ENCODE measurements at regions not wholly inside any gene's neighbourhood (a gene's known extent, or its start where the extent isn't known, plus 50 kb on each side); places are given as distances from the start of the nearest gene placed in this dataset.
A peak's percentile ranks its signal among the peaks of the same experiment; 100 is the strongest.
"Not testable (repeated sequence)": the region's sequence is repeated elsewhere in the genome, so short reads cannot be mapped to it uniquely, and the experiment has no call there.

GRCh38 chr1:244758708-244759107 lies 76.8 kb upstream of the COX20 start:
- H3K4me3 ChIP-seq (ENCODE audit: low read depth, low read length), result no peak overlapping the region
- no peak for DNase-seq (ENCODE audit: low read depth)

DNA sequence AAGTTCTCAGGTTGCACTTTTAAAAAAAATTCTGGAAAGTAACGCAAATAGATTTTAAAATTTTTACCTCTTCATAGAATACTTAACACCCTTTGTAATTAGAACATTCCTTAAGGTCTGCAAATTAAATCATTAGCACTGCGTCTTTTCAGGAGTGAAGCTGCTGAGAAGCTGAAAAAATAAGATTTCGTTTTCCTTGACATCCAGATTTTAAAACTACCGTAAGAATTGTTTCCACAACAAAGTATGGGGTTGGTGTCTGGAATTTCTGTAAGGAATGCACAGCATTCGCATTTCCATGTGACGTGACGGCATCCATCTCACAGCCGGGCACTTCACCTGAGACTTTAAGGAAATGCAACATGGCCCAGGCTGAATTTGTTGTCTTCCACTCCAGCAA lies 76.3 kb upstream of the COX20 start:
- no peak for DNase-seq (ENCODE audit: low read depth)
- H3K4me3 ChIP-seq (ENCODE audit: low read depth, low read length), result no peak overlapping the region

DNA sequence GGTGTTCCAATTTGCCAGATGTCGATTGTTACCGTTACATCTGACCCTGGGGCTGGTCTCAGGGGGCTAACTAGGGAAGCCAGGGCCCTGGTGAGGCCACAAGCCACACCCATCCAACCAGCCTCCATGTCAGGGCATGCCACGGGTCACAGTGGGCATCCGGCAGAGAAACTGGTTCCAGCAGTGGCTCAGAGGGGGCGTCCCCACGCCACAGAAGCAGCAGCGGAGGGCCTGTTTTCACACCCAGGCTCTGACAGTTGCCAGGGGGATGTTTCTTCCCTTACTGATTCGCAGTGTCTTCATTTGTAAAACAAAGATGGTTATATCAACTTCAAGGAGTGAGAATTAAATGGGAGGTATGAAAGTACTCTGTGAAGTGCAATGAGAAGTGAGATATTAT lies 75.0 kb upstream of the COX20 start:
- no peak for DNase-seq (ENCODE audit: low read depth)
- no peak overlapping the region for H3K4me3 ChIP-seq (ENCODE audit: low read depth, low read length)

DNA sequence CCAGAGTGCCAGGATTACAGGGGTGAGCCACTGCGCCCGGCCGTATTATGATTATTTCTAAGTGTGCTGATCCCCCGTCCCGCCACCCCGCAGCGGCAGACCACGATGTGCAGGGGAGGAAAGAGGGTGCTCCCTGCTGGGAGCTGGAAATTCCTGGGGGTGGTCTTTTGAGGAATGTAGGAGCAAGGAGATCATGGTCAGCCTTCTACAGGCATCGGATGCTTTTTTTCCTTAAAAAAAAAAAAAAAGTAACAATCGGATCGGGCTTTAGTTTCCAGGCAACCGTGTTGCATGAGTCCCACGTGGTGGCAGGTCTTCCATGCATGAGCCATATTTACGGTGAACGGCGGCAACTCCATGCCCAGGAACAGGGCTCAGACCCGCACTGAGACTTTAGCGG lies 74.2 kb upstream of the COX20 start:
- no peak overlapping the region for H3K4me3 ChIP-seq (ENCODE audit: low read depth, low read length)
- no peak for DNase-seq (ENCODE audit: low read depth)

GRCh38 chr1:244762629-244763028 lies 72.8 kb upstream of the COX20 start:
- no peak overlapping the region for H3K4me3 ChIP-seq (ENCODE audit: low read depth, low read length)
- no peak for DNase-seq (ENCODE audit: low read depth)

DNA sequence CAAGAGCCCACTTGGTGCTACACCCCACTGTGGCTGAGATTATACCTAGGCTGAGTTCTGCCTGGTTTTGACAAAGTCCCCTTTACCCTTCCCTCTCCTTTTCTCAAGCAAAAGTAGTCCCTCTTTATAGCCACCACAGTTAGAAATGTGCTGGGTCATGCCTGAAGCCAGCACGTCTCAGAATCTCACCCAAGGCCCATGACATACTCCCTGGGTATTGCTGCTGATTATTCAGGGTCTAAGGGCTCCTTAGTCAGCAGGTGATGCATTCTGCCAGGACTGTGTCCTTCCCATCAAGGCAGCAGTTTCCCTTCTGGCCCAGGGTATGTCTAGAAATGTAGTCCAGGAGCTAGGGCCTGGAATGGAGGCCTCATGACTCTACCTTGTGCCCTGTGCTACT lies 67.3 kb upstream of the COX20 start:
- DNase-seq (ENCODE audit: low read depth), result no peak
- no peak overlapping the region for H3K4me3 ChIP-seq (ENCODE audit: low read depth, low read length)

DNA sequence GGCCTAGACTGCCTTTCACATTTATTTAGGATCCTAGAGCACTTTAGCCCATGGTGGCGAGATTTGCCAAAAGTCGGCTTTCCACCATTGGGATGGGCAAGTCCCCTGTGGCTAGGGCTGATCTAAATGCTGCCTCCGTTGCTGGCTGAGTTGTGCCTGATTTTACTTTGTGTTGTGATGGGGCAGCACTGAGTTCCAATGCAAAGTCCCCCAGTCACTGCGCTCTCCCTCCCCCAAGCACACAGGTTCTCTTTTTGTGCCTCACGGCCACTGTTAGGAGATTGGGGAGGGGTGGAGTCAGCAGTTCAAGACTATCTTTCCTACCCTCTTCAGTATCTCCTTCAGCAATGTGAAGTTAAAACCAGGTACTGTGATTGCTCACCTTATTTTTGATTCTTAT lies 66.7 kb upstream of the COX20 start:
- no peak for DNase-seq (ENCODE audit: low read depth)
- H3K4me3 ChIP-seq (ENCODE audit: low read depth, low read length), result no peak overlapping the region

DNA sequence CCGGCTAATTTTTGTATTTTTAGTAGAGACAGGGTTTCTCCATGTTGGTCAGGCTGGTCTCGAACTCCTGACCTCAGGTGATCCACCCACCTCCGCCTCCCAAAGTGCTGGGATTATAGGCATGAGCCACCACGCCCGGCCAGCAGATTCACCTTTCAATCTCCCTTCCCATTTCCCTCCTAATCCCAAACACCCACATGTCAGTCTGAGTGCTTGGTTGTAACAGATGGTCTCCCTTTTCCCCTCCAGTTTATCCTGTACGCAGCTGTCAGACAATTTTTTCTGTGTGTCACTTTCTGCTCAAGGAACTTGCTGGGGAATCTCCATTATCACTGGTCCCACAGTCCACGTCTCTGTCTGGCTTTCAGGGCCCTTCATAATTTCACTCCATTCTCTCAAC lies 64.9 kb upstream of the COX20 start:
- not testable (repeated sequence) for DNase-seq (ENCODE audit: low read depth); H3K4me3 ChIP-seq (ENCODE audit: low read depth, low read length)

DNA sequence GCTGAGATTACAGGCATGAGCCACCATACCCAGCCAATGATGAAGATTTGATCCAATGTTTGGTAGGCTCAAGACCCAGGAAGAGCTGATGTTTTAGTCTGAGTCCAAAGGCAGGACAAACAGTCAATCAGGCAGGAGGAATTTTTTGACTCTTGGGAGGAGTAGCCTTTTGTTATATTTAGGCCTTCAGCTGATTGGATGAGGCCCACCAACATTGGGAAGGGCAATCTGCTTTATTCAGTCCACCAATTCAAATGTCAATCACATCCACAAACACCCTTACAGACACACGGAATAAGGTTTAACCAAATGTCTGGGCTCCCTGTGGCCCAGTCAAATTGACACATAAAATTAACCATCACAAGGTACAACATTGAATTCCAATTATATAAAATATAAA lies 61.9 kb upstream of the COX20 start:
- DNase-seq (ENCODE audit: low read depth), result no peak
- no peak overlapping the region for H3K4me3 ChIP-seq (ENCODE audit: low read depth, low read length)

DNA sequence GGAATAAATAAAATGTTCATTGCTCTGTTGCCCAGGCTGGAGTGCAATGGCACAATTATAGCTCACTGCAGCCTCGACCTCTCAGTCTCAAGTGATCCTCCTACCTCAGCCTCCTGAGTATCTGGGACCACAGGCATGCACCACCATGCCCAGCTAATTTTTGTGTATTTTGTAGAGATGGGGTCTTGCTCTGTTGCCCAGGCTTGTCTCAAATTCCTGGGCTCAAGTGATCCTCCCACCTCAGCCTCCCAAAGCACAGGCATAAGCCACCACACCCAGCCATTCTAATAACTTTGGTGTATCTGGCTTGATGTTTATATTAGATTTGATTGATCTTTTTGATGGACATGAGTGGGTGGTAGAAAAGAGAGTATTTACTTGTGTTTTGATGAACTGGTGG lies 58.7 kb upstream of the COX20 start:
- H3K4me3 ChIP-seq (ENCODE audit: low read depth, low read length); DNase-seq (ENCODE audit: low read depth): not testable (repeated sequence)

- peak; percentile 69 for DNase-seq (ENCODE audit: low read depth)
- no peak overlapping the region for H3K4me3 ChIP-seq (ENCODE audit: low read depth, low read length)
Observed at GRCh38 chr1:244778344-244778743, 57.1 kb upstream of the COX20 start.

- no peak for DNase-seq (ENCODE audit: low read depth)
- no peak overlapping the region for H3K4me3 ChIP-seq (ENCODE audit: low read depth, low read length)
Observed at GRCh38 chr1:244779410-244779809, 56.0 kb upstream of the COX20 start.

GRCh38 chr1:244780311-244780710 lies 55.1 kb upstream of the COX20 start:
- no peak for DNase-seq (ENCODE audit: low read depth)
- H3K4me3 ChIP-seq (ENCODE audit: low read depth, low read length), result no peak overlapping the region

- DNase-seq (ENCODE audit: low read depth), result no peak
- no peak overlapping the region for H3K4me3 ChIP-seq (ENCODE audit: low read depth, low read length)
Observed at GRCh38 chr1:244782056-244782455, 53.4 kb upstream of the COX20 start.

- DNase-seq (ENCODE audit: low read depth), result no peak
- no peak overlapping the region for H3K4me3 ChIP-seq (ENCODE audit: low read depth, low read length)
Observed at GRCh38 chr1:244783138-244783537, 52.3 kb upstream of the COX20 start.
